GM21528 (cell line): ENCODE measurements at regions not wholly inside any gene's neighbourhood (a gene's known extent, or its start where the extent isn't known, plus 50 kb on each side); places are given as distances from the start of the nearest gene placed in this dataset.
"Not testable (repeated sequence)": the region's sequence is repeated elsewhere in the genome, so short reads cannot be mapped to it uniquely, and the experiment has no call there.

Source experiments
- ATAC-seq: cut with Tn5 transposase; IDR thresholded peaks from one replicate; pipeline ENCODE4 v1.9.1; 2021; ENCODE audit warnings: mild to moderate bottlenecking, moderate library complexity; ENCODE audit not compliant: unreplicated experiment, low FRiP score

DNA sequence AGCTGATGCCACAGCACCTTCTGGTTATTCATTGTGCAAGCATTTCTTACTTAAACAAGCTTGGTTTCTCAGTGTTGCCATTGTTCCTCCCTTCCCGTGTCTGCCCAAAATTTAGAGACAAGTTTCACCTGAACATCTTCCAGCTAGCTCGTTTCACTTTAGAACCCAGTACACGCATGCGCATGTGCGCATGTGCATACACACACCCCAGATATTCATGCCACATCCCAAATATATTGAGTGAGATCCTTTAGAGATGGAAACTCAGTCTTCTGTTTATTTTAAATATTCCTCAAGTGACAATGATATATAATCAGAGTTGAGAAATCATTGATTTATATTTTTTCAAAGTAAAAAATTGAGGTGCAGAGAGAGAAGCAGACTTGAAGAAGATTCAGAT lies 147.6 kb downstream of the PLK2 start:
- ATAC-seq: no peak

DNA sequence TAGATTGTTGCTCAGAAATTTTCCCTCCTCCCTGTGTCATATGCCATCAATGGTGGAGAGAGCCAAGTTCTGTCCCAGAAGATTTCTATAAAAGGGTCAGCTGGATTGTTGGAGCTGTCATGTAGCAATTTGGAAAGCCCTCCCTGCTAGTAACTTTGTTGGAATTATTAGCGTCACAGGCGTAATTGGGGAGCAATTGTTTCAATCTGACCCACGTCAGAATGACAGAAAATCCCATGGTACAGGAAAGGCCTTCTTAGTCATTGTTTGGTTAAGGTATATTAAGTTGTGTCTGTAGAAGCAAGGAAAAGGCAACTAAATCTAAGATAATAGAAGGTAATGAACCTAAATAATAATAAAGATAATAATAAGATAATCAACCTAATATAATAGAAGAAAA lies 148.4 kb downstream of the PLK2 start:
- no peak for ATAC-seq

DNA sequence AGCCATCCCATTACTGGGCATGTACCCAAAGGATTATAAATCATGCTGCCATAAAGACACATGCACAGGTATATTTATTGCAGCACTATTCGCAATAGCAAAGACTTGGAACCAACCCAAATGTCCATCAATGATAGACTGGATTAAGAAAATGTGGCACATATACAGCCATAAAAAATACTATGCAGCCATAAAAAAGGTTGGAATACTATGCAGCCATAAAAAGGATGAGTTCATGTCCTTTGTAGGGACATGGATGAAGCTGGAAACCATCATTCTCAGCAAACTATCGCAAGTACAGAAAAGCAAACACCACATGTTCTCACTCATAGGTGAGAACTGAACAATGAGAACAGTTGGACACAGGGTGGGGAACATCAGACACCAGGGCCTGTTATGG lies 151.5 kb downstream of the PLK2 start:
- ATAC-seq: not testable (repeated sequence)

- no peak for ATAC-seq
Measured at GRCh38 chr5:58300346-58300895, 159.5 kb downstream of the PLK2 start.

- ATAC-seq: no peak
Measured at GRCh38 chr5:58299256-58299655, 160.6 kb downstream of the PLK2 start.

DNA sequence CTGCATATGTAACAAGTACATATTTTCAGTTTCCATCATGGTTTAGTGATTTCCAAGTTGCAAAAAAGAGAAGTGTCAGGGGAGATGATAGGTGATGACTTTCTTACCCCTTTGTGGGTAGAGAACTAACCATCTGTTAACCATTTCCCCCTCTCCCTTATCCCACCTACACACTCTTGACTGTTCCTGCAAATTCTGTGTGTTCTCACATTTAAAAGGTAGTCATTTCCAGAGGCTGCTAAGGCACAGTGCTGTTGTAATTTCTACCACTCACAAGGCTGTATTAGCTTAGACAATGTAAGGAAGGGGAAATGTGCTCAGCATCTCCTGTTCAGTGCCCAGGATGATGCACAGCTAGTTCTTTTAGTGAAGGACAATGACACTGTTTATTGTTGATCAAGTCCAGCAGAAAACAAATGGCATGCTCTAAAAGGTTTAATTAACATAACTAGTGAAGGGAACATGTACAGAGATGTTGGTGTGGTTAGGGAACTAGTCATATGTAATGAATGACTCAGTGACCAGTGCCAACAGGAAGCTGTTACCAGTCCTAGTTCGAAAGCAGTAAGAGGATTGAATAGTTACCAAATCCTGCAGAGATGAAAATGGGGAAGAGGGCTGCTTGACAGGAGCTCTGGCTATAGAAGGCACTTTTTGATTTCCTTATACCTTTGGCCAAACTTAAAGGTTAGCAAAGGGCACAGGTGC lies 165.1 kb downstream of the PLK2 start:
- peak; percentile 82 for ATAC-seq

GRCh38 chr5:58288275-58288674 lies 171.6 kb downstream of the PLK2 start:
- not testable (repeated sequence) for ATAC-seq

DNA sequence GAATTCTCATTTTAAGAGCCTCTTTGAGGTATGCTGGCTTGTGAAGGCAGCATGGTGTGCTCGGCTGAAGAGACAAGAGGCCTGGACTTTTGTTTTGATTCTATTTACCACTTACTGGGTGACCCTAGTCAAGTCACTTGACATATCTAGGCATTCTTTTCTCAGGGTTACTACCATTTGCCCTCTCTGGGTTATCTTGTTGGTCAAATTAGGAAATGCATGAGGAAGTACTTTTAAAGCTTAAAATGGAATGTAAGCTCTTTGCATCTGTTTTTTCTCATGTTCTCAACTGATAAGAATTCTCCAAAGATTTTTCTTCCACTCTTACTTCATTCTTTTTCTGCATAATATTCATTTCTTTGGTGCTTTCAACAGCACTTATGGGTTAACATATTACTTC lies 173.1 kb downstream of the PLK2 start:
- no peak for ATAC-seq

GRCh38 chr5:58285900-58286299 lies 174.0 kb downstream of the PLK2 start:
- ATAC-seq: no peak

GRCh38 chr5:58284886-58285285 lies 175.0 kb downstream of the PLK2 start:
- no peak for ATAC-seq

GRCh38 chr5:58281189-58281588 lies 178.7 kb downstream of the PLK2 start:
- no peak for ATAC-seq

GRCh38 chr5:58279259-58279658 lies 180.6 kb downstream of the PLK2 start:
- no peak for ATAC-seq

- no peak for ATAC-seq
Measured at GRCh38 chr5:58276431-58276830, 183.5 kb downstream of the PLK2 start.

DNA sequence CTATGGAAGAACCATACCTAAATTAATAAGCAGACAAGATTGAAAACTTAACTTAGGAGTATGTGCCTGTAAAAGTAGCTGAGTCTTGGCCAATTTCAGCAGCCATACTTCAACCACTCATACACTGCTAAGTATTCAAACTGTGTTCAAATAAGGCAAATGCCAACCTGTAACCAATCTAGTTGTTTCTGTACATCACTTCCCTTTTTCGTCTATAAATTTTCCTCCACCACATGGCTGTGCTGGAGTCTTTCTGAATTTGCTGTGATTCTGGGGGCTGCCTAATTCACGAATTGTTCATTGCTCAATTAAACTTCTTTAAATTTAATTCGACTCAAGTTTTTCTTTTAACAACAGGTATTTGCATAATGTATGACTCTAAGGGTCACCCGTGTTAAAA lies 184.4 kb downstream of the PLK2 start:
- ATAC-seq: no peak

GRCh38 chr5:58274191-58274590 lies 185.7 kb downstream of the PLK2 start:
- no peak for ATAC-seq

- no peak for ATAC-seq
Measured at GRCh38 chr5:58273711-58274110, 186.2 kb downstream of the PLK2 start.

DNA sequence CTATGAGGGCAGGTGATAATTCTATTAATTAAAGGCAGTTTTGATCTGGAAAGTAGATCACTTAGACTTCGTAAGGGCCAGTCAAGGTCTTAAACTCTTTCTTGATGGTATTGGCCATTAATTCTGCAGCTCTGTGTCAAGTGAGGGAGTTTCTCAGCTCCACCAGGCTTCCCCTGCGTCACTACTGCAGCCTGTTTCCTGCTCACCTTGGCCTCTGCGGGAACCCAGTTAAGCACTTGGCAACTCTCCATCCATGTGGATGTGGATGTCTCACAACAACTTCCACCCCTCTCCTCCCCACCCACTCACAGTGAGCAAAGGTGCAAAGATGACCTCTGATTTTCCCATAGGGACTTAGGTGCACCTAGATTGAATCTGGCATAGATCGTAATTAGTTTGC lies 191.6 kb downstream of the PLK2 start:
- ATAC-seq: no peak

GRCh38 chr5:58266402-58266801 lies 193.5 kb downstream of the PLK2 start:
- ATAC-seq: no peak

- ATAC-seq: no peak
Measured at GRCh38 chr5:58265246-58265930, 194.5 kb downstream of the PLK2 start.

GRCh38 chr5:58264276-58264675 lies 195.6 kb downstream of the PLK2 start:
- no peak for ATAC-seq

DNA sequence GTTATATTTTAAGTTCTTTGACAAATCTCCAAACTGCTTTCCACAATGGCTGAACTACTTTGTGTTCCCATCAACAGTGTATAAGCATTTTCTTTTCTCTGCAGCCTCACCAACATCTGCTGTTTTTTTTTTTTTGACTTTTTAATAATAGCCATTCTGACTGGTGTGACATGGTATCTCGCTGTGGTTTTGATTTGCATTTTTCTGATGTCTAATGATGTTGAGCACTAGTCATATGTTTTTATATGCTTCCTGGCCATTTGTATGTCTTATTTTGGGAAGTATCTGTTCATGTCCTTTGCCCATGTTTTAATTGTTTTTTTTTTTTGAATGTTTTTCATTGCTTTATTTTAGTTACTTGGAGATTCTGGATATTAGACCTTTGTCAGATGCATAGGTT lies 196.6 kb downstream of the PLK2 start:
- ATAC-seq: no peak

- no peak for ATAC-seq
Measured at GRCh38 chr5:58262226-58262625, 197.7 kb downstream of the PLK2 start.
